Activated CD4-positive, alpha-beta T cell treated with anti-CD3 and anti-CD28 coated beads, Interleukin-2, Interleukin-6, amounts not matched to agents 100 ng/mL and 50 ng/mL, durations not matched to agents 16 hours and 8 hours (primary cell): ENCODE measurements at regions not wholly inside any gene's neighbourhood (a gene's known extent, or its start where the extent isn't known, plus 50 kb on each side); places are given as distances from the start of the nearest gene placed in this dataset.
"Not testable (repeated sequence)": the region's sequence is repeated elsewhere in the genome, so short reads cannot be mapped to it uniquely, and the experiment has no call there.

Experiments used
- DNase-seq: peaks from one replicate; pipeline ENCODE4 v3.0.0-alpha.2; 2020

DNA sequence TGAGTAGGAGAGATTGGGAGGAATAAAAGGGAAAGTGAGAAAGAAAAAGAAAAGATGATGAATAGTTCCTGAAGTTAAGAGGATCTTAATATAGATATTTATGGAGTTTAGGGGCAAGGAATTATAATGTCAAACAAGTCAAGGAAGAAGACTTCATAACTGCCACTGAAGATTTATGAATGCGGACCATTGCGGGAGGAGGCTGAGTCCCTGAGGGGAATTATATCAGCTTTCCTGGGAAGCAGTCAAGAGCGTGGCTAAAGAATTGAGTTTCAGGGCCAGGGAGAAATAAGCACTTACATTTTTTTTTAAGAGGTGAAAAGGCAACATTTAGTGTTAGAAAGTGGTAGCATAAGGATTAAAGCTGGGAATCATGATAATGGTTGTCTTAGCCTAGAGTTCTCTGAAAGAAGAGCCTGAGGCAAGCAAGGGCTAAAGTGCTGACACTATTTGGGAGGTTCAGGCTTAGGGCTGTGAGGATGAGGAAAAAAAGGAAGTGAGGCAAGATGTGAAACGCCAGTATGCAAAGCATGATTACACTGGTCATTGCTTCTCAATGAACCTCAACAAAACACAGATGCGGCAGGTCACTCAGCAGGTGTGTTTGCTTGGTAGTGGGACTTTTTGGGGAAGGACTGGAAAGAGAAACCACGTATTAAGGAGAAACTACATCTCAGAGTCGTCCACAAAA, 217.1 kb downstream of the SLC4A3 start:
- no peak for DNase-seq

DNA sequence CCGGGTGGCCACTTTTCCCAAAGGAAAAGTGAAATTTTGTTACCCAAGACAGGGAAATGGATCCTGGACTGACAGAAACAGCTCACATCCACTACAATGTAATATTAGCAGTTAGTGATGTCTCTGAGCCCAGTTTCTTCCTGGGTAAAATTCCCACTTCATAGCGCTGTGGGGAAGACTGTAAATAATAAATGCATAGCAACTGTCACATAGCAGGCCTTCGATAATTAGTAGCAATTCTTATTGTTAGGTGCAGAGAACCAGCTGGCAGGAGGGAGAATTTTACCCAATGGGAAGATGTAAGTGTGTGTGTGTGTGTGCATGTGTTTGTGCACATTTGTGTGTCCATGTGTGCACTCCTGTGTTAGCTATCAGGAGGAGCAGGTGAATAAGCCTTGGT, 221.5 kb downstream of the SLC4A3 start:
- no peak for DNase-seq

DNA sequence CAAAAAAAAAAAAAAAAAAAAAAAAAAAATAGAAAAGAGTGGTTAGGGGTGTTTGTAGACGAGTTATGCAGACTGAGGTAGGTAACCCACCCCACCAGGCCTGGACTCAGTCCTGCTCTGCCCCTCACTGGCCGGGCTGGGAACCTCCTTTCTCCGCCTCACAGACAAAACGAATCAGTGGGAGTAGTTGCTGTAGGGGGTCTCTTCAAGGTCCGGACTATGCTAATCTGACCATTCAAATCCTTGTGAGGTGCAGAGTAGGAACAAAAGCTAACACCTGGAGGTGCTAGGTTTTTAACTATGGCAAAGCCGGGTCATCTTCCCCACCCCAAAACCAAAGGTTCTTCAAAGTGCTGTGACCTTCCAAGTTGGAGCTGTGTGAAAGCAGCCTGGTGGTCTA, 223.7 kb downstream of the SLC4A3 start:
- no peak for DNase-seq

DNA sequence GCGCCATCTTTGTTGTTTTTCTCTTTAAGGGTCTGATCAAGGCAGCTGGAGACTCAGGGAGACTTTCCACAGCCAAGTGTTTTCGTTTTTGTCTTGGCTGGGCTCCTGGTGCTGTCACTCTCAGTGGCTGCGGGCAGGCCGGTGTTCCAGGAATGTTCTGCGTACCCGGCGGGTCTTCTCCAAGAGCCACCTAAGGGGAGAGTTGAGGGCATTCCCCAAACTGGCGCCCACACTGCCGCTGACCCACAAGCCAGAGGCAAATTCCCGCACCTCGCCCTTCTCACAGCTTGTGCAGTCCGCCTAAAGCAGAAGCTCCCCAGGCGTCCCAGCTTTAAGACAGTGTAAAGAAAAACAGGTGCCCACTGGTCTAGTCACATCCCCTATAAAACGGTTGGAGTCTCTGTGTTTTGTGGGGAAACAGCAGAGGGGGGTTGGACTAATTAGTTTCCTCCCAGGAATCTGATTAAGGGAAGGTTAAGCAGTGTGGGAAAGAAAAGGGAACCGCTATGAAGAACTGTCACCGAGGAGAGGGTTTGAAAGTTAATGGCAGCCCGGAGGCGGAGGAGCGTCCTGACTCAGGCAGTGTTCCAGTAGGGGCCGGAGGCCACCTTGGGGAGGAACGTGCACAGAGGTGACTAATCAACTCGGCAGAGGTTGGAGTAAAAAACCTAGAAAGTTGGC, 224.5 kb downstream of the SLC4A3 start:
- DNase-seq: no peak

DNA sequence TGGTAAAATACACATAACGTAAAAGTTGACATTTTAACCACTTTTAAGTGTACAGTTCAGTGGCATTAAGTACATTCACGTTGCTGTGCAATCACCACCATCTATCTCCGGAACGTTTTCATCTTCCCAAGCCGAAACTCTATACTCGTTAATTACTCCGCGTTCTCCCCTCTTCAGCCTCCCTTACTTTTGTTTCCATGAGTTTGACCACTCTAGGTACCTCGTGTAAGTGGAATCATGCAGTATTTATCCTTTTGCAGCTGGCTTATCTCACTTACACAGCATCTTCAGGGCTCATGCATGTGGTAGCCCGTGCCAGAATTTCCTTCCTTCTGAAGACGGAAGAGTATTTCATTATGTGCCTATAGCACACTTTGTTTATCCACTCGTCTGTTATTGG, 225.2 kb downstream of the SLC4A3 start:
- DNase-seq: no peak

DNA sequence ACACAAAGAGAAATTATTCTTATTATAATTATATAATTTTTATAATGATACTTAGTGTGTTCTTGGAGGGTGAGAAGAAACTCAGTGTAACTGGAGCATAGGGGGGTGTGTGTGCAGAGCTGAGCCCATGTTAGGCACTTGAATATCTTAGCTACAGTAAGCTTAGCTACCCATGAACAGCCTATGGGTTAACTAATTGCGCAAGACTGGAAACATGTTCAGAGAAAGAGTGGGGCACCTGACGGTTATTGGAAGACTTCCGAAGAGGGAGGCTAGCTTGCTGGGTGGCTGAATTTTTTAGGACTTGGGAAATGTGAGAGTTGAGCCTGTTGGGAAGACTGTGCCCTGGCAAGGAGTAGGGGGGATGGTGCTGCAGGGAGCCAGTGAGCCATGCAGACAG, 229.2 kb downstream of the SLC4A3 start:
- DNase-seq: no peak

DNA sequence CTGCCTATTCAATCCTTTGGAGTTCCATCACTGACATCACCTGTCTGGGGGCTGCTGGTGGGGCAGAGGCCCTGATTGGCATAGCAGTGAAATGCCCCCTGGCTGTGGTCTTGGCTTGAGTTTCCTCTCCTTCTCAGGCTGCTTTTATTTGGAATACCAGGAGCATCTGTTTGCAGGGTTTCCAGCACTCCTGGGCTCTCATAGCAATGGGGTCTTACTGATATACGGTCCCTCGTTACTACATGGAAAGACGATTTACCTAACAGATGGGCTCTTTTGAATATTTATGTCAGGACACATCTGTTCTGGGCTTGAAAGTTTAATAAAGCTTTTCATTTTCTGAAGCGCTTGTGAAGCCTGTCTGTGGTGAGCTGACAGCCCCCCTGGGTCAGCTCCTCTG, 230.3 kb downstream of the SLC4A3 start:
- no peak for DNase-seq

DNA sequence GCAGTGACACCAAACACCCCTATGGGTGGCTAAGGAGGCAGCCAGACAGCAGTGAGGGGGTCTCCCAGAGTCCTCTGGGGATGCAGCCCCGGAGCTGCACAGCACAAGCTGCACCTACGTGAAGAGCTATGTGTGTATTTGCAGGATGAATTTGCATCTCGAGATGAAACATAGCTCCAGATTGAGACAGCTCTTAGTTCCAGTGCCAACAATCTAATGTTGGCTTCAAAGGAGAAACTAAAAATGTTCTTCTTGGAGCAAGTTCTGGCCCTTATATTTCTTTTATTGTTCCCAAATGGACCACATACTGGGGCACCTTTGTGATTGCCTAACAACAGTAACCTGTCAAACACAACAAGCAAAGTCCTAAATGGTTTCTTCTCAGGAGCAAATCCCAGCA, 233.9 kb downstream of the SLC4A3 start:
- DNase-seq: no peak

DNA sequence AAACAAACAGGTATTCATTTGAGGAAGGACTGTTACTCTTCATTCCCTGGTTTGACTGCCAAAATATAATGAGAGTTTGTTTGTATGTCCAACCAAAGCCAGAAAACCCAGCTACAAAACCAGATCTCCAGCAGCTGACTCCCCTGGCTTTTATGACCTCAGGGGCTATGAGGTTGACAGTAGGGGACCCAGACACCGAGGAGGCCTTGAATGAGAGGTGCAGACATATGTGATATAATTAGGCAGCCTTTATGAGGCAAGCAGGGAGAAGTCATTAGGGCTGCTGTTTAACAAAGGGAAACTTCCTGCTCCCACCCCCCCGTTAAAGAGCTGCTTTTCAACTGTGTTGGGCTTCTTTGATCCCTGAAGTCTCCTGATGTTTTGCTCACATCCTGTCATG, 236.7 kb downstream of the SLC4A3 start:
- no peak for DNase-seq

DNA sequence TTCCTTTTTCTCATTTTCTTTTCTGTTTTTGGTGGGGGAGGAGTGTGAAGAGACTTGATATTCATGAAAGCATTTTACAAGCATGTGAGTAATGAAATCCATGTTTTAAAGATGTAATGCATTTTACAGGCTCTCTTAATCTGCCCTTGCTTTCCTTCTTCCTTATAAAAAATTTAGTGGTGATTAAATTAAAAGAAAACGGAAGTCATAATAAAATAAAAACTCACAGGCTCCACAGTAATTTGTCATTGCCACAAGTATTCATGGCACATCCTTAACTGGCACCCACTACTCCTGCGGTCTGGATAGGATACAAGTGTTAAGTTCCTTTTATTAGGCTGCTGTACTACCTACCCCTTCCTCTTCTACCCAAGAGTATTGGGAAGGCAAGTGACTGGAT, 241.2 kb downstream of the SLC4A3 start:
- no peak for DNase-seq

DNA sequence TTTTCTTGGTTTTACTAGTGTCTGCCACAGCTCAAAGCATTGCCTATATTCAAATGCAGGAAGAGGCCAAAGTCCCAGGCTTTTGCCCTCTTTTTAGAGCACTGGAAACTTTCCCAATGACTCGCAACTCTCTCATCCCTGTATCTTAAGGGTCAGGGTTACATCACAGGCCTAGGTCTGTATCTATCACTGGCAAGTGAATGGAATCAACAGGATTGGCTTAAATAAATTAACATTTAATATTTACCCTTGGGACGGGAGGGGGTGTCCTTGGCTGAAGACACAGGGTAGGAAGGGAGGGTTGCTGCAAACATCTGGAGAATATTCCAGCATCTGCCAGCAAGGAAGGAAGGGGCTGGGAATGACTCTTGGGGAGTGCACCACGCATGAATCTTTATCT, 242.6 kb downstream of the SLC4A3 start:
- DNase-seq: no peak

DNA sequence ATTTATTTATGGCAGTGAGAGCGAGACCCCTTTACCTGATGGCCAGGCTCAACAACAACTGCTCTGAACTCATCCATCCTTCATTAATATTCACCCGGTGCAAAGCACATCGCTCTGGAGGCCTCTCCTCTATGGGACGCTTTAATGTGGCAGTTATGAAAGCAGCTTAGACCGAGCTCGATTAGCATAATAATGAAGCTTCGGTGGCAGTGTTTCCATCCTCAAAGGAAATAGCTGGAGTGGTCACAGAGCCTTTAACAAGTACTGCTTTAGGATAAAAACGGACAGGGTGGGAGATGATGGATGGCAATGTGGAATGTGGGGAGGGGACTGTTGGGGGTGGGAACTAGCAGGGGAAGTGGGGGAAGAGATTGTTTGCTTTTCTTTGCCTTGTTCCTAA, 243.9 kb downstream of the SLC4A3 start:
- DNase-seq: no peak

DNA sequence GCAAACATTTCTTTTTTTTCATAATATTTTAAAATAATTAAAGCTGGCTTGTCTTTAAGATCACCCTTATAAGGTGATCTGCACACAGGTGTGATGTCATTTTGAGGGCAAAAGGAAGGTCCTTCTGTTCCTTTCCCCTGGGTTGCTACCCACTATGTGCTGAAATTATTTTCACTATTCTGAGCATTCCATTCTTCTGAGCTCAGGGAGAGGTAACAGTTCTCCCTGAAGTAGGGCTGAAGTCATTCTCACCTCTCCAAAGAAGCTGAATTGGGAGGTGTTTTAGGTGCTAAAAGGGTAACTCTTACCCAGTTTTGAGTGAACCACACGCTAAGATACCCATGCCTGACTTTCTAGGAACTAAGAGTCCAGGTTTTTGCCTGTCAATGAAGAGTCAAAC, 247.6 kb downstream of the SLC4A3 start:
- DNase-seq: no peak

DNA sequence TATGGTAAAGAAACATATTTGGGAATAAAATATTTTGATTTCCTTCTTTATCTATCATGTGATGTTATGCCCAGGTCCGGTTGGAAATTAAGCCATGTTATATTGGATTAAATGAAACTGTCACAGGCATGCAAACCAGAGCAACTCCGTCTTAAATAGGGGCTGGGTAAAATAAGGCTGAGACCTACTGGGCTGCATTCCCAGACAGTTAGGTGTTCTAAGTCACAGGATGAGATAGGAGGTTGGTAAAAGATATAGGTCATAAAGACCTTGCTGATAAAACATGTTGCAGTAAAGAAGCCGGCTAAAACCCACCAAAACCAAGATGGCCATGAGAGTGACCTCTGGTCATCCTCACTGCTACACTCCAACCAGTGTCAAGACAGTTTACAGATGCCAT, 248.6 kb downstream of the SLC4A3 start:
- not testable (repeated sequence) for DNase-seq

DNA sequence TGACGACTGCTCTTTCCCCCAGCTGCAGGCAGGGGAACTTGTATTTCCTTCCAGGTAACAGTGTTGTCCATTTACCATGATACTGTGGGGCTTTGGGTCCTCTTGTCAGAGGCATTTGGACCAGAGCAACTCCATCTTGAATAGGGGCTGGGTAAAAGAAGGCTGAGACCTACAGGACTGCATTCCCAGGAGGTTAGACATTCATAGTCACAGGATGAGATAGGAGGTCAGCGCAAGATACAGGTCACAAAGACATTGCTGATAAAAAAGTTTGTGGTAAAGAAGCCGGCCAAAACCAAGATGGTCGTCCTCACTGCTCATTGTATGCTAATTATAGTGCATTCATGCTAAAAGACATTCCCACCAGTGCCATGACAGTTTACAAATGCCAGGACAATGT, 249.5 kb downstream of the SLC4A3 start:
- DNase-seq: no peak

DNA sequence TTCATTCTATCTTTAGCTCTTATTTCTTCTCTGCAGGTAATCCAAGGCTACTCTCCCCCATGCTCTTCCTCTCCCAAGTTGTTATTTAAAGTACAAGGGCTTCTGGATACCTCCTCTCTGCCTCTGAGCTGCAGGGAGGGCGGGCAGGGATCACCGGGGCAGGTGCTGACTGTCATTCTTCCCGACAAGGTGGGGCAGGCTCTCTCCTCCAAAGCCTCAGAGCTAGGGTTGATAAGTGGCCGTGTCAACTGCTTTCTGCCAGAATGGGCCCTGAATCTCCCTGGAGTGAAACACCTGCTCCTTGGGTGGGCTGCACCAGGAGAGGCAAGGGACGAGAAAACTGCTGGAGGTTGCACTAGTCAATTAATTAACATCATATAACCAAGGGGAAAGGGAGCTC, 250.3 kb downstream of the SLC4A3 start:
- no peak for DNase-seq

DNA sequence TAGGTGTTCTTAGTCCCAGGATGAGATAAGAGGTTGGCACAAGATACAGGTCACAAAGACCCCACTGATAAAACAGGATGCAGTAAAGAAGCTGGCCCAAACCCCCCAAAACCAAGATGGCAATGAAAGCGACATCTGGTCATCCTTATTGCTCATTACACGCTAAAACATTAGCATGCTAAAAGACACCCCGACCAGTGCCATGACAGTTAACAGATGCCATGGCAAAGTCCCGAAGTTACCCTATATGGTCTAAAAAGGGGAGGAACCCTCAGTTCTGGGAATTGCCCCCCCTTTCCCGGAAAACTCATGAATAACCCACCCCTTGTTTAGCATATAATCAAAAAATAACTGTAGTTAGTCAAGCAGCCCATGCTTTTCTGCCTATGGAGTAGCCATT, 251.1 kb downstream of the SLC4A3 start:
- no peak for DNase-seq

DNA sequence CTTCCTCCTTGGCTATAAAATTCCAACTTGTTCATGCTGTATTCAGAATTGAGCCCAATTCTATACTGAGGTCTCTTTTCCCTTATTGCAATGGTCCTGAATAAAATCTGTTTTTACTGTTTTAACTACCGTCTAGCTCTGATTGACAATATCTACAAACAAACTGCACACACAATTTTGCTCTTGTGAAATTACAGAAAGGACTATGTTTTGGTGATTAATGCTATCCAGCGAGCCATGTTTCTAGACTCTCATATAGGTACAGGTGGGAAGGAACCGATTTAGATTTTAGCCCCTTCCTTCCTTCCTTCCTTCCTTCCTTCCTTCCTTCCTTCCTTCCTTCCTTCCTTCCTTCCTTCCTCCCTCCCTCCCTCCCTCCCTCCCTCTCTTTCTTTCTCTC, 254.4 kb downstream of the SLC4A3 start:
- no peak for DNase-seq

DNA sequence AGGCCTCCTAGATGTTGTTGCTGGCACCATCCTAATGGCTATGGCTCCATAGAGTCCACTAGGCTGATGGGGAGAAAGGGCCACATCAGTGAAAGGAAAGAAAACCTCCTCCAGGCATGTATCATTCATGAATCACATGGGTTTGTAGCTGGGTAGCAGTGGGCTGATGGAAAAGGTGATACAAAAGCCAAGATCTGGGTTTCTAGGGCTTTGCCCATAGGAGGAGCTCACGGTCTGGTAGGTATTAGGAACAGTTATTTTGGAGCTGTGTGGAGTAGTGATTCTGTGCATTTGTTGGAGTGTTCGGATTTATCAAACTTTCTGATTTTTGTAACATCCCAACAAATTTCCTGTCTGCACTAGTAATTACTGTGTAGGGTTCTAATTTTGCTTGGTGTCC, 259.2 kb downstream of the SLC4A3 start:
- DNase-seq: no peak

DNA sequence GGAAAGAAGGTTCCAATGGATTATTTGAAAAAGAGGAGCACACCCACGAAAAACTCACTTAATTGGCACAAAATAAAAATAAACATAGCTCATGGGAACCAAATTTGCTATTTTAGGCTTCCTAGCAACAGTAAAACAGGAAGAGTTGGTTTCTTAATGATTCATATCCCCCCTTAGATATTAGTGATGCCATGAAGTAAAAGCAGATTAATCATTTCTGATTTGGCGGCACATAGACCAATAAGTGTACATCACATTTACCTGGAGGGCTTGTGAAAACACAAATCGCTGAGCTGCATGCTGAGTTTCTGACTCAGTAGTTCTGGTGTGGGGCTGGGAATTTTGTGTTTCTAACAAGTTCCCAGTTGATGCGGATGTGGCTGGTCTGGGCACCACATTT, 260.4 kb downstream of the SLC4A3 start:
- no peak for DNase-seq

DNA sequence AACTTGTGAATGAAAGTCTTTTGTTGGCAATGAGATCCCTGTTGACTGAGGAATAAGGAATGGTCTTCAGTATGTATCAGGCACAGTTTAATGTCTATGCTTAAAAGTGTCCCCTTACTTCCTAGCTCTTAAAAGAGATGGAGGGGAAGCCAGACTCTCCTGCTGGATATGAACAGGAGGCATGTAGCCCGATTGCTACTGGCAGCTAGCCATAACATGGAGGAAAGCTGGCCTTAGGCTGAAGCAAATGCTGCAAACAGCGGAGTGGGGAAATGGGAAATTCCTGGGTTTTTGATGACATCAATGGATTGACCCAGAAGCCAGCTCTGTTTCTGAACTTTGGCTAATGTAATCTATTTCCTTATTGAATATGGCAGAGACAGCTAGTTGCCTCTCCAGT, 266.1 kb downstream of the SLC4A3 start:
- DNase-seq: no peak

DNA sequence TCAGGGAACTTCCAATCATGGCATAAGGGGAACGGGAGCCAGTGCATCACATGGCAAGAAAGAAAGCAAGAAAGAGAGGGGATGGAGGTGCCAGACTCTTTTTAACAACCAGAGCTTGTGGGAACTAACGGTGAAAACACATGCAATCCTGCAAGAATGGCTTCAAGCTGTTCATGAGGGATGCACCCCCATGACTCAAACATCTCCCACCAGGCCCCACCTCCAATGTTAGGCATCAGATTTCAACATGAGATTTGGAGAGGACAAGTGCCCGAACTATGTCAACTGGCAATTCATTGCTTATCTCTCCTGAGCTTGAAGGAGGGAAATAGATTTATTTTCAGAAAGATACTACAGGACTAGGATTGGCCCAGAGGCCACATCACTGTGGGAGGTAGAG, 270.0 kb downstream of the SLC4A3 start:
- DNase-seq: no peak

DNA sequence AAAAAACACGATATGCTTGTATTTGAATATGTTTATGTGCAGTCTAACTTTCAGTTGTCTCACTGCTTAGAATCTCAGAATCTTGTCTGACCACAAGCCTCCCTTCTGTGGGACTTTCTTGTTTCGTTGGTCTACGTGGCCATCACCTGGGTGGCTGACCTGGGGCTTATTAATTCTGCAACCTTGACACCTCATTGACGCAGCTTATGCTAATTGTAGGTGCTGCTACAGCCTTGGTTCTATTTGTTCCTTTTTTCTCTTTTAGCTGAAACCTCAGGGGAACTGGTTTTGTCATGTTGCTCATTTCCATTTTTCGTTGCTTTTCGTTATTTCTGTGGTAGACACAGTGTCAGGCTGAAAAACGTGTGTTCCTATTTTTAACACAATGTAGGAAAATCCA, 273.7 kb downstream of the SLC4A3 start:
- DNase-seq: no peak

DNA sequence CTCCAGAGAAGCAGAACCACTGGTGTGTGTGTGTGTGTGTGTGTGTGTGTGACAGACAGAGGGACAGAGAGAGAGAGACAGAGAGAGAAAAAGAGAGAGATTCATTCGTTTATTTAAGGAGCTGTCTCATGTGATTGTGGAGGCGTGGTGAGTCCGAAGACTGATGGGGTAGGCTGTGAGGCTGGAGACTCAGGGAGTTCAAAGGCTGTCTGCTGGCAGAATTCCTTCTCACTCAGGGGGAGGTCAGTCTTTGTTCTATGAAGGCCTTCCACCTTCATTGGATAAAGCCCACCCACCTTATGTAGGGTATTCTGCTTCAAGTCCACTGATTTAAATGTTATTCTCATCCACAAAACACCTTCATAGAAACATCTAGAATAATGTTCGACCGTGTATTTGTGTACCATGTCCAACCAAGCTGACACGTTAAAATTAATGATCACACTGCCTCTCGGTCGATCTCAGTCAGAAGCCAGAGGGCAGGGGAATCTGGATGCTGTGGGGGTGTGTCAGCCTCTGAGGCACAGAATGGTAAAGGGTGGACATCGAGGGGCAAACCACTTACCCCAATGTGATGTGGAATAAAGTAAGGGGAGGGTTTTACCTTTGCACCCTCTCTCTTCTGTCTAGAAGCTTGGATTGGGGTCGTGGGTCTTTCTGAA, 275.6 kb downstream of the SLC4A3 start:
- no peak for DNase-seq

DNA sequence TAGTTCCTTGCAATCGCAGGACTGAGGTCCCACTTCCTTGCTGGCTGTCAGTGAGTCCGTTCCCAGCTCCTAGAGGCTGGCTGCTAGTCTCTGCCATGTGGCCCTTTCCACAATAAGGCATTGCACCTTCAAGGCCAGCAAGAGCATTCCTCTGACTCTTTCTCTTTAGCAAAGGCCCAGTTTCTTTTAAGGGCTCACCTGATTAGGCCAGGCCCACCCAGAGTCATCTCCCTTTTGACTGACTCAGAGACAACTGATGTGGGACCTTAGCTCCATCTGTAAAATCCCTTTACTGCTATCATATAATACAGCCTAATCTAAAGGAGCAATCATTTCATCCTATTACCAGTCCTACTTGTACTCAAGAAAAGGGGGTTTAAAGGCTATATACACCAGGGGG, 278.2 kb downstream of the SLC4A3 start:
- DNase-seq: no peak
